Esophagus muscularis mucosa (tissue), 3 donors: ENCODE measurements at regions not wholly inside any gene's neighbourhood (a gene's known extent, or its start where the extent isn't known, plus 50 kb on each side); places are given as distances from the start of the nearest gene placed in this dataset.

Experiments used
- POLR2A ChIP-seq: fragments of 450-650 bp; IDR thresholded peaks from one replicate; pipeline ENCODE4 v1.6.1; 2017; ENCODE audit warnings: antibody characterized with exemption, moderate library complexity, mild to moderate bottlenecking, low read depth
- POLR2AphosphoS5 ChIP-seq, 2 donors: sonication (generic); formaldehyde crosslinking; IDR thresholded peaks; one replicate each; pipeline ENCODE4 v1.6.1; 2017; ENCODE audit warnings: antibody characterized with exemption in 2 of 2
- TF ChIP-seq, protein P1 (sequence below), 3 experiments: fragments of 200-600 bp in 2 of 3; fragments of 450-650 bp in 1 of 3; sonication (generic) in 2 of 3; IDR thresholded peaks; one replicate each; pipeline ENCODE4 v1.5.1; 2017 to 2019; ENCODE audit warnings: antibody characterized with exemption in 3 of 3, mild to moderate bottlenecking in 2 of 3, moderate library complexity in 1 of 3

GRCh38 chr1:60229821-60230220, 156.3 kb upstream of the C1orf87 start:
- no peak for TF ChIP-seq POLR2AphosphoS5 (IDR thresholded peaks at IDR 0.05)
- TF ChIP-seq, protein P1, sequence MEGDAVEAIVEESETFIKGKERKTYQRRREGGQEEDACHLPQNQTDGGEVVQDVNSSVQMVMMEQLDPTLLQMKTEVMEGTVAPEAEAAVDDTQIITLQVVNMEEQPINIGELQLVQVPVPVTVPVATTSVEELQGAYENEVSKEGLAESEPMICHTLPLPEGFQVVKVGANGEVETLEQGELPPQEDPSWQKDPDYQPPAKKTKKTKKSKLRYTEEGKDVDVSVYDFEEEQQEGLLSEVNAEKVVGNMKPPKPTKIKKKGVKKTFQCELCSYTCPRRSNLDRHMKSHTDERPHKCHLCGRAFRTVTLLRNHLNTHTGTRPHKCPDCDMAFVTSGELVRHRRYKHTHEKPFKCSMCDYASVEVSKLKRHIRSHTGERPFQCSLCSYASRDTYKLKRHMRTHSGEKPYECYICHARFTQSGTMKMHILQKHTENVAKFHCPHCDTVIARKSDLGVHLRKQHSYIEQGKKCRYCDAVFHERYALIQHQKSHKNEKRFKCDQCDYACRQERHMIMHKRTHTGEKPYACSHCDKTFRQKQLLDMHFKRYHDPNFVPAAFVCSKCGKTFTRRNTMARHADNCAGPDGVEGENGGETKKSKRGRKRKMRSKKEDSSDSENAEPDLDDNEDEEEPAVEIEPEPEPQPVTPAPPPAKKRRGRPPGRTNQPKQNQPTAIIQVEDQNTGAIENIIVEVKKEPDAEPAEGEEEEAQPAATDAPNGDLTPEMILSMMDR (IDR thresholded peaks at IDR 0.05) = no peak
- TF ChIP-seq POLR2A = no peak
